ACHN (cell line): ENCODE measurements at regions not wholly inside any gene's neighbourhood (a gene's known extent, or its start where the extent isn't known, plus 50 kb on each side); places are given as distances from the start of the nearest gene placed in this dataset.

Experiments used
- DNase-seq: peaks from one replicate; pipeline ENCODE4 v3.0.0-alpha.2; 2015
- in situ Hi-C: cut with HindIII; loops from 2 replicates; pipeline ENCODE4 v1.10.0; 2017; ENCODE audit warnings: low sequenced_read_pairs, low pct_ligation_motif_present, low pct_unique_long_range_greater_than_20kb

- DNase-seq, result no peak
- in situ Hi-C loops, result no loop called here
Observed at GRCh38 chr2:236685361-236685760, 115.7 kb downstream of the ACKR3 start.

GRCh38 chr2:236685979-236686520 lies 116.4 kb downstream of the ACKR3 start:
- in situ Hi-C loops, result no loop called here
- DNase-seq, result no peak

DNA sequence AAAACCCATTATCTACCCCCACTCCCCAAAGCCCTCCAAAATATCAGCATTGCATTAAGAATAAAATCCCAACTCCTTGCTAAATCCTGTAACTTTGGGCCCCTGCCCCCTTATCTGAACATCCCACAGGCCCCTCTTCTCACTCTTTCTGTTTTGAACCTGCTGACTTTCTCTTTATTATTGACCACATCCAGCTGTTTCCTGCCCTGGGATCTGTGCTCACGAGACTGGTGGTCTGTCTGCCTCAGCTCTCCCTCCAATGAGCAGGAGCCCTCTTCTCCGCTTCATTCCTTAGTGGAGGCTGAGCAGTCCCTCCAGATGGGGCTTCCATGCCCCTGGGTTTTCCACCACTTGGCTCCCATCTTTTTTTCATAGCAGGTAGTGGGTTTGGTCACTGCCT lies 116.9 kb downstream of the ACKR3 start:
- in situ Hi-C loops, result no loop called here
- DNase-seq, result no peak

GRCh38 chr2:236687296-236687965 lies 117.8 kb downstream of the ACKR3 start:
- in situ Hi-C loops, result no loop called here

DNA sequence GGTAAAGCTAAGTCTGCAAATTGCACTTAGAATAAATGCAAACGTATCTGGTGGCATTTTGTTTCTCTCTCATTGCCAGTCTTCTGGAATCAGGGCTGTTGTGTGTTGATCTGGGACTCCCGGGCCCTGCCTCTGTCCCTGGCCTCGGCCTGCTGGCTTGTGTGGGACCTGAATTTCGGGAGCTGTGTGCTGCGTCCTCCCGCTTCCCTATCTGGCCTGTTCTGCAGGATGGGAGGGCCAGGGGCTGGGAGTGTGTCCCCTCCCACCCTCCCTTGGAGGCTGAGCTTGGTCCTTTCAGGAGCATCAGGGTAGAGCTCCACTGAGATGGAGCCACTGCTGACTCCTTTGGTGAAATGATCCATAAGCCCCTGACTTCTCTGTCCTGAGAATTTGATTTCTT lies 118.5 kb downstream of the ACKR3 start:
- in situ Hi-C loops, result no loop called here
- DNase-seq, result no peak

More at GRCh38 chr2:236687296-236687965, 117.8 kb downstream of the ACKR3 start:
- DNase-seq, result no peak

- DNase-seq, result no peak
- in situ Hi-C loops, result no loop called here
Observed at GRCh38 chr2:236688563-236689392, 119.2 kb downstream of the ACKR3 start.

GRCh38 chr2:236689393-236689700 lies 119.7 kb downstream of the ACKR3 start:
- DNase-seq, result no peak
- in situ Hi-C loops, result no loop called here

- in situ Hi-C loops, result no loop called here
- no peak for DNase-seq
Observed at GRCh38 chr2:236689981-236690380, 120.4 kb downstream of the ACKR3 start.

DNA sequence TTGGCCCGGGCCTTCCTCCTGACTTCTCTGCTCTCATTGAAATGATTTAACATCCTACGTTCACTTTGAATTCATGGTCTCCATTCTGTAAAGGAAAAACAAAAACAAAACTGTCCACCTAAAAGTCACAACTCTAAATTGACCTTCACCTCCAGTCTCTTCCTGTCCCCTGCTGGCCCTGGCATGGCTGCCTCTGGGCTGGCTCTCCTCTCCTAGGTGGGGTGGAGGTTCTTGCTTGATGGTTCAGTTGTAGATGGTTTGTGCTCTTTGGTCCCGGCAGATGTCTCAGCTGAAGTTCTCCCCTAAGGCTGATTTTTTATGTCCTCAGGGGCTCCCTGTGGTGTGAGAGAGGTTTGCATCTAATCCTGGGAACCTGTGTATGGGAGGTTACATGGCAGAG lies 121.1 kb downstream of the ACKR3 start:
- in situ Hi-C loops, result no loop called here
- no peak for DNase-seq

- DNase-seq, result no peak
- in situ Hi-C loops, result no loop called here
Observed at GRCh38 chr2:236691799-236692167, 122.2 kb downstream of the ACKR3 start.

DNA sequence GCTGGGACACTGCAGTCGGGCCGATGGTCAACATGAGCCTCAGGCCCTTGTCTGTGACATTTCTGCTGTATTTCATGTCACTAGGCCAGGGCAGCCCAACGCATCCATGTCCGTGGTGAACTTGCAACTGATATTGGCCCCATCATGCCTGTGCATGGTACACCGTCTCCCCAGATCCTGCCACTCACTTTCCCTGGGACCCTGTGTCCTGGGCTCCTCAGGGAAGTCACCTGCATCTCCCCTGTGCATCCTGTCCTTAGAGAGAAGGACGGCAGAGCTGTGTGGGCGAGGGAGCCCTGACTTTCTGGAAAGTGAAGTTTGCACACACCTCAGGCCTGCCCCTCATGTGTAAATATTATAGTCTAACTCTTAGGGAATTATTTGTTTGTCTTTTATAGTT lies 123.3 kb downstream of the ACKR3 start:
- in situ Hi-C loops, result no loop called here

DNA sequence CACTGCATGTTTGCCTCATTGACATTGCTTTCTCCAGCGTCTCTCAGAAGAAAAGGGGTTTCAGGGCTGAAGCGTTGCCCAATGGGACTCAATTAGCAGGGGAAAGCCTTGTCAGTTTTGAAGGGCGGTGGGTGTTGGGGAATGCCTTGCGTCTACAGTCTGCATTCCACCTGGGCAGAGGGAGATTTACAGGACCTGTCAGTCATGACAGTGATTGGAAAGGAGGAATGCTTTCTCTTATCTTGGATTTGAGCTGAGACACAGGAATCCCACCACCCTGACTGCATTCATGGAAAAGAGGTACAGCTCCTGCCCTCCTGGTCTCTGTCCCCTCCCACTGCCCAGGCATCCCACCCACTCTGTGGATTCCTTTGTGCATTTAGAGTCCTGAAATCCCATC lies 123.9 kb downstream of the ACKR3 start:
- in situ Hi-C loops, result no loop called here
- DNase-seq, result no peak

More for the DNA sequence above, 123.3 kb downstream of the ACKR3 start:
- DNase-seq, result no peak

- in situ Hi-C loops, result no loop called here
- DNase-seq, result no peak
Observed at GRCh38 chr2:236694146-236694888, 124.7 kb downstream of the ACKR3 start.

DNA sequence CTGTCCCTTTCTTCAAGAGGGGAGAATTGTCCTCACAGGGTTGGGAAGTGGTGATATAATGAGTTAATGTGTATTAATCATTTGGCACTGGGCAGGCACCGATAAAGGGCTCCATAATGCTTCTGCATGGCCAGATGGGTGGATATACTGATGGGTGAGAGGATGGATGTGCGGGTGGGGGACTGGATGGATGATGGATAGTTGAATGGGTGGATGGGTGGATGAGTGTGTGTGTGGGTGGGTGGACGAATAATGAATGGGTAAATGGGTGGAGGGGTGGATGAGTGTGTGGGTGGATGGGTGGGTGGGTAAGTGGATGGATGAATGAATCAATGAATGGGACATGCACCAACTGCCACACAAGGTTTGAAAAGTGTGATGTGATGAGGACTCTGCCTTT lies 127.2 kb downstream of the ACKR3 start:
- in situ Hi-C loops, result no loop called here
- no peak for DNase-seq

- in situ Hi-C loops, result no loop called here
Observed at GRCh38 chr2:236698016-236698627, 128.5 kb downstream of the ACKR3 start.

GRCh38 chr2:236700703-236701102 lies 131.1 kb downstream of the ACKR3 start:
- no peak for DNase-seq
- in situ Hi-C loops, result no loop called here

More at GRCh38 chr2:236698016-236698627, 128.5 kb downstream of the ACKR3 start:
- DNase-seq, result no peak

DNA sequence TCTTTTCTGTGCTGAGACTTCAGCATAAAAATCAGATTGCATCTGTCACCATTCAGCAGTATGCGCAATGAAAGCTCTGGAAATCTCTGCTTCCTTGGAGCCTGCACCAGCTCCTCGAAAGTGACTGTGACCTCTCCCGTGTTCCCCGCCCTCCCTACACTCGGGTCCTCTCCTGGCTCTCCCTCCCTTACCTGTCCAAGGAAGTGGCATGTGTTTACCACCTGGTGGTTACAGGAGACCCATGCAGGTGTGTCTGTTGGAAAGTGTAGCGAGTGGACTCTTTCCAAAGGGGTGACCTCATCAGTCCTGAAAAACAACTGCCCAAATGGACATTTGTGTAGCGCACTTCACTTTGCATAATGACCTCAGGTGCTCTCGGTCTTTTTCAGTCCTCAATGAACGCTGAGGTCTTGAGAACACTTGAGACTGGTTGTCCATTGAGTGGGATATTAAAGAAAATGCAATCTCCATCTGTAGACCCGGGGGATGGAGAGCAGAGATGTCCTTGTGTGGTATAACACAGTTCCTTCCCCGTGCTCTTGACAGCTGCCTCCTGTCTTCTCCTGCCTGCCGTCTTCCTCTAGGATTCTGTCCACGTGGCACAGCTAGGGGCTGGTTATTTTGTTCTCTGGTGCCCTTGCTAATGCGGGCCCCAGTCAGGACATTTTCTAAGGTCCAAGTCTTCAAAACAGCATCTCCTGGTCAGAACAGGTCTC lies 133.2 kb downstream of the ACKR3 start:
- in situ Hi-C loops, result no loop called here
- no peak for DNase-seq

GRCh38 chr2:236703373-236703709 lies 133.7 kb downstream of the ACKR3 start:
- no peak for DNase-seq
- in situ Hi-C loops, result no loop called here
